GM23338 (cell line): ENCODE measurements at regions not wholly inside any gene's neighbourhood (a gene's known extent, or its start where the extent isn't known, plus 50 kb on each side); places are given as distances from the start of the nearest gene placed in this dataset.
A peak's percentile ranks its signal among the peaks of the same experiment; 100 is the strongest.

ENCODE experiments used
- ATAC-seq: fragments of 200-7000 bp; cut with Tn5 transposase; 3 replicates; pipeline ENCODE4 v1.9.1; 2020
- DNase-seq: peaks from one replicate; pipeline ENCODE4 v3.0.0-alpha.2; 2015; ENCODE audit warnings: low spot score
- H2AFZ ChIP-seq: fragments of 200-600 bp; sonication (generic); 2 replicates; pipeline ENCODE4 v1.8.0; 2016; ENCODE audit warnings: antibody characterized with exemption, mild to moderate bottlenecking, moderate library complexity
- H3F3A ChIP-seq: fragments of 200-600 bp; sonication (generic); replicated peaks from 2 replicates; pipeline ENCODE4 v1.8.0; 2017; ENCODE audit warnings: antibody characterized with exemption, mixed run types, low read depth
- H3K27ac ChIP-seq: fragments of 200-600 bp; sonication (generic); 2 replicates; pipeline ENCODE4 v1.6.1; 2016; ENCODE audit warnings: low read depth
- H3K27me3 ChIP-seq: fragments of 200-600 bp; sonication (generic); 2 replicates; pipeline ENCODE4 v1.8.0; 2016; ENCODE audit warnings: mild to moderate bottlenecking, mixed run types, moderate library complexity; ENCODE audit not compliant: insufficient read depth
- H3K36me3 ChIP-seq: fragments of 200-600 bp; sonication (generic); 2 replicates; pipeline ENCODE4 v1.8.0; 2016; ENCODE audit warnings: mild to moderate bottlenecking; ENCODE audit not compliant: insufficient read depth
- H3K4me1 ChIP-seq: fragments of 200-600 bp; sonication (generic); 2 replicates; pipeline ENCODE4 v1.8.0; 2016; ENCODE audit warnings: mild to moderate bottlenecking, moderate library complexity; ENCODE audit not compliant: insufficient read depth
- H3K4me2 ChIP-seq: fragments of 200-600 bp; sonication (generic); 2 replicates; pipeline ENCODE4 v1.7.1; 2017; ENCODE audit warnings: mixed run types
- H3K4me3 ChIP-seq: fragments of 200-600 bp; sonication (generic); 2 replicates; pipeline ENCODE4 v1.6.1; 2016; ENCODE audit warnings: mixed run types
- H3K79me2 ChIP-seq: fragments of 200-600 bp; sonication (generic); replicated peaks from 2 replicates; pipeline ENCODE4 v1.8.0; 2017; ENCODE audit warnings: mild to moderate bottlenecking; ENCODE audit not compliant: insufficient read depth
- H3K9me2 ChIP-seq: fragments of 200-600 bp; sonication (generic); 2 replicates; pipeline ENCODE4 v1.8.0; 2017; ENCODE audit not compliant: insufficient read depth
- H4K20me1 ChIP-seq: fragments of 200-600 bp; sonication (generic); replicated peaks from 2 replicates; pipeline ENCODE4 v1.8.0; 2017; ENCODE audit warnings: mild to moderate bottlenecking; ENCODE audit not compliant: insufficient read depth
- H3K27ac Mint-ChIP-seq: 2 replicates; pipeline ENCODE4 v1.8.0; 2020; ENCODE audit warnings: inconsistent platforms, mild to moderate bottlenecking, moderate library complexity, mixed read lengths
- H3K27me3 Mint-ChIP-seq: 3 replicates; pipeline ENCODE4 v1.8.0; 2022; ENCODE audit warnings: low read depth, mild to moderate bottlenecking, moderate library complexity, mixed read lengths, inconsistent platforms; ENCODE audit not compliant: insufficient read depth, poor library complexity
- H3K36me3 Mint-ChIP-seq: 3 replicates; pipeline ENCODE4 v1.8.0; 2021; ENCODE audit warnings: low read depth, mild to moderate bottlenecking, inconsistent platforms, moderate library complexity, mixed read lengths
- H3K4me1 Mint-ChIP-seq: 3 replicates; pipeline ENCODE4 v1.8.0; 2020; ENCODE audit warnings: mild to moderate bottlenecking, inconsistent platforms, mixed read lengths
- H3K4me3 Mint-ChIP-seq: 3 replicates; pipeline ENCODE4 v1.8.0; 2021; ENCODE audit warnings: moderate library complexity, mild to moderate bottlenecking, inconsistent platforms, mixed read lengths
- H3K9me3 Mint-ChIP-seq: 3 replicates; pipeline ENCODE4 v1.8.0; 2020; ENCODE audit warnings: moderate library complexity, mild to moderate bottlenecking, inconsistent platforms, mixed read lengths
- JUNB ChIP-seq: IDR thresholded peaks from one replicate; pipeline ENCODE4 v1.6.1; 2016; ENCODE audit warnings: antibody characterized with exemption; ENCODE audit not compliant: unreplicated experiment
- POLR2AphosphoS5 ChIP-seq: IDR thresholded peaks from 2 replicates; pipeline ENCODE4 v1.6.1; 2016; ENCODE audit warnings: antibody characterized with exemption, low read depth
- STAT1 ChIP-seq: IDR thresholded peaks from one replicate; pipeline ENCODE4 v1.6.1; 2016; ENCODE audit warnings: antibody characterized with exemption; ENCODE audit not compliant: unreplicated experiment
- ZNF331 ChIP-seq: fragments of 250-450 bp; sonication (Bioruptor Pico); IDR thresholded peaks from 2 replicates; pipeline ENCODE4 v1.5.0; 2020; ENCODE audit warnings: low read depth, mild to moderate bottlenecking, moderate library complexity
- ZNF462 ChIP-seq: fragments of 250-450 bp; sonication (Bioruptor Pico); IDR thresholded peaks from 2 replicates; pipeline ENCODE4 v1.5.0; 2020; ENCODE audit warnings: mild to moderate bottlenecking, moderate library complexity

GRCh38 chr13:24075137-24075975 is 85.2 kb upstream of the SPATA13 start:
- Histone ChIP-seq H3K27ac (no peak overlapping the region), H3K4me1 (peaks cover 16% of the 10 kb centered on the region), H3K36me3 (no peaks in the 10 kb centered on the region), H3F3A (no peaks in the 10 kb centered on the region), H3K4me2 (no peak overlapping the region), H3K9me2 (peaks cover 8% of the 10 kb centered on the region; the same call in 1 of the 2 replicates), H2AFZ (peak overlapping the region; percentile 53; the same call in 1 of the 2 replicates), H3K4me3 (no peak overlapping the region), H3K27me3 (no peaks in the 10 kb centered on the region), H3K79me2 (no peaks in the 10 kb centered on the region), H4K20me1 (no peaks in the 10 kb centered on the region)
- H3K4me3 Mint-ChIP-seq = no peak overlapping the region
- H3K27ac Mint-ChIP-seq = no peak overlapping the region
- peaks cover 23% of the 10 kb centered on the region for H3K4me1 Mint-ChIP-seq
- TF ChIP-seq STAT1 (no peak), ZNF462 (no peak), JUNB (no peak), POLR2AphosphoS5 (no peak)
- H3K27me3 Mint-ChIP-seq = no peaks in the 10 kb centered on the region
- no peaks in the 10 kb centered on the region for H3K9me3 Mint-ChIP-seq
- no peak for DNase-seq
- no peak for ATAC-seq
- no peaks in the 10 kb centered on the region for H3K36me3 Mint-ChIP-seq

GRCh38 chr13:24076109-24076508 is 84.4 kb upstream of the SPATA13 start:
- ATAC-seq (no peak), DNase-seq (no peak)
- H3K4me3 ChIP-seq = no peak overlapping the region
- H3K27ac ChIP-seq = no peak overlapping the region
- H3K79me2 ChIP-seq = no peaks in the 10 kb centered on the region
- H3K4me2 ChIP-seq = peak overlapping the region; percentile 36
- Mint-ChIP-seq H3K9me3 (no peaks in the 10 kb centered on the region), H3K4me3 (no peak overlapping the region; the same call in 2 of the 3 replicates), H3K4me1 (peaks cover 24% of the 10 kb centered on the region), H3K36me3 (no peaks in the 10 kb centered on the region), H3K27ac (peak overlapping the region; percentile 55; the same call in 1 of the 2 replicates), H3K27me3 (no peaks in the 10 kb centered on the region)
- no peaks in the 10 kb centered on the region for H3K36me3 ChIP-seq
- H2AFZ ChIP-seq = peak overlapping the region; percentile 53; the same call in 1 of the 2 replicates
- H3K4me1 ChIP-seq = peaks cover 16% of the 10 kb centered on the region
- H3K27me3 ChIP-seq = no peaks in the 10 kb centered on the region
- H3K9me2 ChIP-seq = peaks cover 11% of the 10 kb centered on the region; the same call in 1 of the 2 replicates
- no peaks in the 10 kb centered on the region for H3F3A ChIP-seq
- no peaks in the 10 kb centered on the region for H4K20me1 ChIP-seq
- TF ChIP-seq JUNB = no peak
- TF ChIP-seq ZNF331 (CRISPR knock-in tag) = no peak
- TF ChIP-seq ZNF462 = no peak
